ENCODE measurements at regions not wholly inside any gene's neighbourhood (a gene's known extent, or its start where the extent isn't known, plus 50 kb on each side); places are given as distances from the start of the nearest gene placed in this dataset.

- no peak for DNase-seq (ENCODE audit: low read depth)
Measured at GRCh38 chr15:31869686-31870307, 160.5 kb upstream of the CHRNA7 start.

GRCh38 chr15:31870328-31871165 lies 159.8 kb upstream of the CHRNA7 start, which contains the start of gene OTUD7A:
TSS of gene OTUD7A (minus strand) at chr15:31870673.
- DNase-seq (ENCODE audit: low read depth) = peak; percentile 42

GRCh38 chr15:31871166-31871886 lies 159.0 kb upstream of the CHRNA7 start:
- DNase-seq (ENCODE audit: low read depth) = no peak

- no peak for DNase-seq (ENCODE audit: low read depth)
Measured at GRCh38 chr15:31871887-31872281, 158.4 kb upstream of the CHRNA7 start.

- peak; percentile 5 for DNase-seq (ENCODE audit: low read depth)
Measured at GRCh38 chr15:31887246-31887645, 143.1 kb upstream of the CHRNA7 start.

GRCh38 chr15:31892513-31892912 lies 137.8 kb upstream of the CHRNA7 start:
- no peak for DNase-seq (ENCODE audit: low read depth)

GRCh38 chr15:31893780-31894179 lies 136.5 kb upstream of the CHRNA7 start:
- no peak for DNase-seq (ENCODE audit: low read depth)

GRCh38 chr15:31897746-31898145 lies 132.6 kb upstream of the CHRNA7 start:
- no peak for DNase-seq (ENCODE audit: low read depth)

GRCh38 chr15:31901501-31901900 lies 128.8 kb upstream of the CHRNA7 start:
- DNase-seq (ENCODE audit: low read depth) = peak; percentile 30

- DNase-seq (ENCODE audit: low read depth) = peak; percentile 4
Measured at GRCh38 chr15:31905054-31905453, 125.3 kb upstream of the CHRNA7 start.

- DNase-seq (ENCODE audit: low read depth) = no peak
Measured at GRCh38 chr15:31925541-31925940, 104.8 kb upstream of the CHRNA7 start.

GRCh38 chr15:31930967-31931366 lies 99.3 kb upstream of the CHRNA7 start:
- no peak for DNase-seq (ENCODE audit: low read depth)

GRCh38 chr15:31932576-31932975 lies 97.7 kb upstream of the CHRNA7 start:
- DNase-seq (ENCODE audit: low read depth) = peak; percentile 29

GRCh38 chr15:31934821-31935220 lies 95.5 kb upstream of the CHRNA7 start:
- DNase-seq (ENCODE audit: low read depth) = peak; percentile 90

GRCh38 chr15:31953478-31953877 lies 76.8 kb upstream of the CHRNA7 start:
- DNase-seq (ENCODE audit: low read depth) = no peak

- DNase-seq (ENCODE audit: low read depth) = no peak
Measured at GRCh38 chr15:31954374-31955172, 75.7 kb upstream of the CHRNA7 start.

GRCh38 chr15:31955734-31956133 lies 74.6 kb upstream of the CHRNA7 start:
- DNase-seq (ENCODE audit: low read depth) = no peak

GRCh38 chr15:31957581-31957980 lies 72.7 kb upstream of the CHRNA7 start:
- no peak for DNase-seq (ENCODE audit: low read depth)

GRCh38 chr15:31964586-31965307 lies 65.6 kb upstream of the CHRNA7 start:
- DNase-seq (ENCODE audit: low read depth) = peak; percentile 3

- DNase-seq (ENCODE audit: low read depth) = no peak
Measured at GRCh38 chr15:31970007-31970406, 60.3 kb upstream of the CHRNA7 start.

GRCh38 chr15:31973197-31973596 lies 57.1 kb upstream of the CHRNA7 start:
- DNase-seq (ENCODE audit: low read depth) = no peak
